ENCODE measurements at regions not wholly inside any gene's neighbourhood (a gene's known extent, or its start where the extent isn't known, plus 50 kb on each side); places are given as distances from the start of the nearest gene placed in this dataset.

GRCh38 chr6:27747637-27748036 lies 164.6 kb downstream of the OR2B2 start:
- TF ChIP-seq EP300 (IDR thresholded peaks at IDR 0.05; ENCODE audit: low read depth in 2 of 2, low read length in 2 of 2) (no peak), EP300 (CRISPR knock-in tag; IDR thresholded peaks at IDR 0.05; ENCODE audit: borderline replicate concordance) (no peak), CREB1 (IDR thresholded peaks at IDR 0.05) (no peak), CREB1 (CRISPR knock-in tag; IDR thresholded peaks at IDR 0.05) (no peak), GATA4 (IDR thresholded peaks at IDR 0.05; ENCODE audit: borderline replicate concordance, low read depth) (no peak), ZNF577 (CRISPR knock-in tag; IDR thresholded peaks at IDR 0.05; ENCODE audit: borderline replicate concordance, low read depth) (no peak), STAG1 (CRISPR knock-in tag; IDR thresholded peaks at IDR 0.05) (no peak)

Data from HepG2 (cell line).